ENCODE measurements at regions not wholly inside any gene's neighbourhood (a gene's known extent, or its start where the extent isn't known, plus 50 kb on each side); places are given as distances from the start of the nearest gene placed in this dataset.
"Not testable (repeated sequence)": the region's sequence is repeated elsewhere in the genome, so short reads cannot be mapped to it uniquely, and the experiment has no call there.

GRCh38 chr6:6940031-6941025 is 167.4 kb upstream of the RREB1 start:
- DNase-seq (ENCODE audit: low read depth), result no peak

- DNase-seq (ENCODE audit: low read depth), result no peak
Observed at GRCh38 chr6:6941201-6941600, 166.6 kb upstream of the RREB1 start.

- no peak for DNase-seq (ENCODE audit: low read depth)
Observed at GRCh38 chr6:6942091-6942490, 165.7 kb upstream of the RREB1 start.

GRCh38 chr6:6942831-6943230 is 164.9 kb upstream of the RREB1 start:
- no peak for DNase-seq (ENCODE audit: low read depth)

GRCh38 chr6:6943421-6943820 is 164.3 kb upstream of the RREB1 start:
- DNase-seq (ENCODE audit: low read depth), result no peak

- DNase-seq (ENCODE audit: low read depth), result no peak
Observed at GRCh38 chr6:6946206-6947155, 161.3 kb upstream of the RREB1 start.

- no peak for DNase-seq (ENCODE audit: low read depth)
Observed at GRCh38 chr6:6950373-6951145, 157.2 kb upstream of the RREB1 start.

GRCh38 chr6:6951355-6951754 is 156.4 kb upstream of the RREB1 start:
- DNase-seq (ENCODE audit: low read depth), result no peak

- DNase-seq (ENCODE audit: low read depth), result no peak
Observed at GRCh38 chr6:6952484-6952883, 155.3 kb upstream of the RREB1 start.

- DNase-seq (ENCODE audit: low read depth), result not testable (repeated sequence)
Observed at GRCh38 chr6:6952927-6953326, 154.8 kb upstream of the RREB1 start.

GRCh38 chr6:6960571-6961251 is 147.1 kb upstream of the RREB1 start:
- DNase-seq (ENCODE audit: low read depth), result no peak

- no peak for DNase-seq (ENCODE audit: low read depth)
Observed at GRCh38 chr6:6962086-6962485, 145.7 kb upstream of the RREB1 start.

- no peak for DNase-seq (ENCODE audit: low read depth)
Observed at GRCh38 chr6:6962699-6963098, 145.1 kb upstream of the RREB1 start.

- not testable (repeated sequence) for DNase-seq (ENCODE audit: low read depth)
Observed at GRCh38 chr6:6963390-6963789, 144.4 kb upstream of the RREB1 start.

GRCh38 chr6:6964675-6965074 is 143.1 kb upstream of the RREB1 start:
- no peak for DNase-seq (ENCODE audit: low read depth)

GRCh38 chr6:6966127-6966526 is 141.6 kb upstream of the RREB1 start:
- no peak for DNase-seq (ENCODE audit: low read depth)

GRCh38 chr6:6966569-6966968 is 141.2 kb upstream of the RREB1 start:
- DNase-seq (ENCODE audit: low read depth), result no peak

GRCh38 chr6:6968357-6968730 is 139.4 kb upstream of the RREB1 start:
- no peak for DNase-seq (ENCODE audit: low read depth)

GRCh38 chr6:6968731-6969552 is 138.8 kb upstream of the RREB1 start:
- no peak for DNase-seq (ENCODE audit: low read depth)

- peak; percentile 27 for DNase-seq (ENCODE audit: low read depth)
Observed at GRCh38 chr6:6969761-6970223, 138.0 kb upstream of the RREB1 start.
